AG10803 (cell line): ENCODE measurements at regions not wholly inside any gene's neighbourhood (a gene's known extent, or its start where the extent isn't known, plus 50 kb on each side); places are given as distances from the start of the nearest gene placed in this dataset.

Experiments
- DNase-seq: peaks from one replicate; pipeline ENCODE4 v3.0.0; 2010; ENCODE audit warnings: low read depth
- H3K4me3 ChIP-seq: 2 replicates; pipeline ENCODE4 v1.5.1; 2011; ENCODE audit warnings: mild to moderate bottlenecking, low read length, control low read depth
- TF ChIP-seq, protein P1 (sequence below): conservative IDR thresholded peaks from 2 replicates; pipeline ENCODE4 v1.5.1; 2011; ENCODE audit warnings: mild to moderate bottlenecking, low read length, control low read depth, inconsistent platforms

DNA sequence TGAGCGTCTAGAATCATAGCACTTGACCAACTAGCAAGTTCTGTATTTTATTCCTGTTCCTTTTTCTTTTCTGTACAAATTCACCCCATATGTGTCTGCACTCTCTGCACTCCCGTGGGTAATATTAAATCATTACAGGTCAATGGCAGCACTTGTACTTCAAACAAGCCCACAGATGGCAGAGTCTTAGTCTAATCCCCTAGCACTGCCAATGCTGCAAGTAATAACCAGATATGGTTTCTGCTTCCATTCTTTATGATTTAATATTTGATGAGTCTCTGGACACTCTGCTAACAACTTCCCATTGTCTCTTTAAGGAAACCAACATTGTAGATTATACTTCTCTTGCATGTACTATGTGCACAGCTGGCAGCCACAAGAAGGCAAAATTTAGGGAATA is 343.8 kb upstream of the CHD1 start:
- DNase-seq = no peak
- no peak overlapping the region for H3K4me3 ChIP-seq
- TF ChIP-seq, protein P1, sequence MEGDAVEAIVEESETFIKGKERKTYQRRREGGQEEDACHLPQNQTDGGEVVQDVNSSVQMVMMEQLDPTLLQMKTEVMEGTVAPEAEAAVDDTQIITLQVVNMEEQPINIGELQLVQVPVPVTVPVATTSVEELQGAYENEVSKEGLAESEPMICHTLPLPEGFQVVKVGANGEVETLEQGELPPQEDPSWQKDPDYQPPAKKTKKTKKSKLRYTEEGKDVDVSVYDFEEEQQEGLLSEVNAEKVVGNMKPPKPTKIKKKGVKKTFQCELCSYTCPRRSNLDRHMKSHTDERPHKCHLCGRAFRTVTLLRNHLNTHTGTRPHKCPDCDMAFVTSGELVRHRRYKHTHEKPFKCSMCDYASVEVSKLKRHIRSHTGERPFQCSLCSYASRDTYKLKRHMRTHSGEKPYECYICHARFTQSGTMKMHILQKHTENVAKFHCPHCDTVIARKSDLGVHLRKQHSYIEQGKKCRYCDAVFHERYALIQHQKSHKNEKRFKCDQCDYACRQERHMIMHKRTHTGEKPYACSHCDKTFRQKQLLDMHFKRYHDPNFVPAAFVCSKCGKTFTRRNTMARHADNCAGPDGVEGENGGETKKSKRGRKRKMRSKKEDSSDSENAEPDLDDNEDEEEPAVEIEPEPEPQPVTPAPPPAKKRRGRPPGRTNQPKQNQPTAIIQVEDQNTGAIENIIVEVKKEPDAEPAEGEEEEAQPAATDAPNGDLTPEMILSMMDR = no peak

DNA sequence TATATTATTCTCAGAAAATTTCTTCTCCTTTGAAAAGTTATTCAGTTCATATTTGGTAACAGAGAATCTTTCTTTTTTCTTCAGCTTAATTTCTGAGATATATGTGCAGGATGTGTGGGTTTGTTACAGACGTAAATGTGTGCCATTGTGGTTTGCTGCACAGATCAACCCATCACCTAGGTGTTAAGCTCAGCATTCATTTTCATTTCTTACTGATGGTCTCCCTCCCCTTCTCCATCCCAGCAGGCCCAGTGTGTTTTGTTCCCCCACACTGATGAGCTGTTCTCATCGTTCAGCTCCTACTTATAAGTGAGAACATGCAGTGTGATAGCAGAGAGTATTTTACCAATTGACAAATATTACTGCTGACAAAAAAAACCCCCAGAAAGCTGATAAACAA is 330.0 kb upstream of the CHD1 start:
- H3K4me3 ChIP-seq = no peak overlapping the region
- no peak for DNase-seq
- TF ChIP-seq, protein P1 = no peak

DNA sequence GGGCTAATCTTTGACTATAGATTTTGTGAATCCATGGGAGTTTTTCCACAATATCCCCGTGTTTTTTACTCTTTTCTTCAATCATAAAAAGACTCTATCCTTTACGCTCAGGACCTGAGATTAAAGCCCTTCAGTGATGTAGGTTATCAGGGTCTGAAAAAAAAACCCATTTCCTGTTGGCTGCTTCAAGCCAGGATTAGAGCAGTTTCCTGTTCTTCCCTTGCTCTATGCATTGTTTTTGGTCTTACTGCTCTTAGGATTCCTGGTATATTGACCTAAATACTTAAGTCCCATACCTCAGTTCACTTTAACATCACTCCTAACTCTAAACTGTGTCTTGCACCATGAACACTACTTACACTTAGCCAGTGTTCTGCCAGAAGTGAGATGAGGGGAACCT is 319.3 kb upstream of the CHD1 start:
- H3K4me3 ChIP-seq = no peak overlapping the region
- TF ChIP-seq, protein P1 = no peak
- no peak for DNase-seq

DNA sequence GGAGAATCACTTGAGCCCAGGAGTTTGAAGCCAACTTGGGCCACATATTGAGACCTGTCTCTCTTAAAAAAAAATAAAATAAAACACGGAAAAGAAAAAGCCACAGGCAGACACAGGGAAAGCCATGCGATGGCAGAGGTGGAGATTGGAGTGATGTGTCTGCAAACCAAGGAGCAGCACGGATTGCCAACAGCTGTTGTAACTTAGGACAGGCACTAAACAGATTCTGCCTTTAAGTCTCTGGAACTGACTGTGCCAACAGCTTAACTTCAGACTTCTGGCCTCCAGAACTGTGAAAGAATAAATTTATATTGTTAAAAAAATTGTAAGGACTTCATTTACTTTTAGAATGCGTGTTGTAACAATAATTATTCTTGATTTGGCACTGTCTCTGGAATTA is 318.5 kb upstream of the CHD1 start:
- no peak overlapping the region for H3K4me3 ChIP-seq
- DNase-seq = no peak
- TF ChIP-seq, protein P1 = no peak

DNA sequence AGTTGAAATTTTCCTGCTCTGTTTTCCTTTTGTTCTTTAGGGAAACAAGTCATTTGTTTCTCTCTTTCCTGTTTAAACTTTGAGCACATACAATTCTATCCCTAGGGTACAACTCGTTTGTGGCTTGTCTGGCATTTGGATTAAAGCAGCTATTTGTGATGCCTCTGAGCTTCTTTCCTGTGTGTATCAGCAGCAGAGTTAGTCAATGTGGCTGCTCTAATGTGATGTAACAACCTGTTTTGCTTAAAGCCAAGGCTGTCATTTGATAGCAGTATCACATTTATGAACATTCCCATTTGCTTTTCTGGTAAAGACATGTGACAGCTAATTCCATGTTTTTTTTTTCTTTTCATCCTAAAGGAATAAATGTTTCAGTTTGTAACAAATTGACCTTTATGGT is 314.3 kb upstream of the CHD1 start:
- H3K4me3 ChIP-seq = no peak overlapping the region
- TF ChIP-seq, protein P1 = no peak
- no peak for DNase-seq

DNA sequence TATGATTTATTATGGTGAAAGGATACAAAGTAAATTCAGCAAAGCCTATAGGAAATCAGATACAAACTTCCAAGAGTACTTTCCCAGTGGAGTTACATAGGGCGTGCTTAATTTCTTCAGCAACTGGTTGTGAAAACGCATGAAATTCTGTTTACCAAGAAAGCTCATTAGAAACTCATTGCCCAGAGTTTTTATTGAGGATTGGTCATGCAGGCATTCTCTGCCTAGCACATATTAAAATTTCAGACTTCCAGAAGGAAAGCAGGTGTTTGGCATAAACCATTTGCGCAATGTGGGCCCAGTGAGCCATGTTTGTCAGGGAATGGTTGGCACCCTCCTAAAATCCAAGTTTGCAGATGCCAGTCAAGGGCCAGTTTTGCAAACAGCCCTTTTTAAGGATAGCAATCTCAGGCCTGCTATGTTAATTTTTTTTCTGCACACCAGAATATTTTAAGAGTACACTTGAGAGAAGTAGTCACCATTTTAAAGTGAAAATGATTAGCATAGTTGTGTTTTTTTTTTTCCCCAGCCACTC is 311.1 kb upstream of the CHD1 start:
- TF ChIP-seq, protein P1 = no peak
- no peak overlapping the region for H3K4me3 ChIP-seq
- no peak for DNase-seq

DNA sequence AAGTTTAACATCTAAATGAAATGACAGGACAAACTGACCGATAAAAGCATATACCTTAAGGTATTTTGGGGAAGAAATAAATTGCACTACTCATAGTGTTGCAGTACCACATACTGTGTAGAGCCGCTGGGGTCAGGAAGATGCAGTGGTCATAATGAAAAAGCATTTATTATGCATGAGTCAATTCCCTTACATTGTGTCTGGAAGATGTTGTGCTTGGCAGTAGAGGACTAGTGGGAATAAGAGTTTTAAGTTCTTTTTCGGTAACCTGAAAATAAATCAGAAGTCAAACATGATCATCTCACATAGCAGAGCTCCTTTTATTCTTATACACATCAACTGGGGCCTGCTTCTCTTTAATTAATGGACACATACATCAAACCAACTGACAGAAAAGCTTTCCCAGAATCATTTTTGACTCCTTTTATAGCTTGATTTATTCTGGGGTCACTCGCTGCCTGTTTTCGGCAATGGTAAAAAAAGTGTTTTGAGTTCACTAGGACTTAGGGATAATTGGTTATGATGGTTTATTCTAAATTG is 262.5 kb upstream of the CHD1 start:
- H3K4me3 ChIP-seq = no peak overlapping the region
- TF ChIP-seq, protein P1 = no peak
- no peak for DNase-seq
